Cardiac muscle cell (in vitro differentiated cells and primary cell): ENCODE measurements at regions not wholly inside any gene's neighbourhood (a gene's known extent, or its start where the extent isn't known, plus 50 kb on each side); places are given as distances from the start of the nearest gene placed in this dataset.
A peak's percentile ranks its signal among the peaks of the same experiment; 100 is the strongest.

ENCODE experiments used
- DNase-seq, 2 donors: peaks; one replicate each; pipeline versions ENCODE4 v3.0.0 to v3.0.0-alpha.2; 2010 to 2017; ENCODE audit warnings: low read depth in 1 of 2, low spot score in 1 of 2
- H3K27ac ChIP-seq: fragments of 200-600 bp; sonication (generic); 2 replicates; pipeline ENCODE4 v1.5.1; 2016
- H3K27me3 ChIP-seq: fragments of 200-600 bp; sonication (generic); 2 replicates; pipeline ENCODE4 v1.6.0; 2016; ENCODE audit warnings: control low read depth
- H3K36me3 ChIP-seq: fragments of 200-600 bp; sonication (generic); 2 replicates; pipeline ENCODE4 v1.5.1; 2016; ENCODE audit warnings: control low read depth
- H3K4me1 ChIP-seq: fragments of 200-600 bp; sonication (generic); 2 replicates; pipeline ENCODE4 v1.8.1; 2017; ENCODE audit warnings: low read depth, mild to moderate bottlenecking, mixed run types
- H3K4me3 ChIP-seq: fragments of 200-600 bp; sonication (generic); 2 replicates; pipeline ENCODE4 v1.5.1; 2016; ENCODE audit warnings: mild to moderate bottlenecking
- H3K9me3 ChIP-seq: fragments of 200-600 bp; sonication (generic); 2 replicates; pipeline ENCODE4 v1.5.1; 2017; ENCODE audit warnings: low read depth, mild to moderate bottlenecking, control low read depth
- CTCF ChIP-seq: IDR thresholded peaks from 2 replicates; pipeline ENCODE4 v1.5.1; 2012; ENCODE audit warnings: low read depth, mild to moderate bottlenecking, low read length

DNA sequence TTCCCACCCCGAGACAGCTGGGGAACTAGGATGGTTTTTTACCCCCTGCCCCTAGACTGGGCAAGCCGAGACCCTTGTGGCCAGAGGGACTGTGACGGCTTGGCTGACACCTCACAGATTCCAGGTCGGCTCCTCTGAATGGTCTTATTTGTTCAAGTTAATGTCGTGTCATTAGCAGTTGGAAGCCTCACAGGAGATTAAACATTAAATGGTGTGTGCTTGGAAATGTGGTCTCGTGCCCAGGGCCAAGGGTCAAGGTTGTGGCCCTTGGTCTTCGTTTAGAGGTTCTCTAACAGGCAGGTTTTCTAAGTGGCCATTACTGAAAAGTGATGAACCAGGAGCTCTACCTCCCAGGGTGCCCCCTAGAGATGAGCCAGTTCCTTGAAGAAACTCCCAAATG is 61.2 kb upstream of the RXRA start:
- DNase-seq, result no peak
- Histone ChIP-seq H3K27ac (no peak overlapping the region), H3K4me3 (no peak overlapping the region), H3K4me1 (peaks cover 24% of the 10 kb centered on the region), H3K36me3 (no peaks in the 10 kb centered on the region), H3K27me3 (no peaks in the 10 kb centered on the region), H3K9me3 (no peaks in the 10 kb centered on the region)
- TF ChIP-seq CTCF, result no peak

DNA sequence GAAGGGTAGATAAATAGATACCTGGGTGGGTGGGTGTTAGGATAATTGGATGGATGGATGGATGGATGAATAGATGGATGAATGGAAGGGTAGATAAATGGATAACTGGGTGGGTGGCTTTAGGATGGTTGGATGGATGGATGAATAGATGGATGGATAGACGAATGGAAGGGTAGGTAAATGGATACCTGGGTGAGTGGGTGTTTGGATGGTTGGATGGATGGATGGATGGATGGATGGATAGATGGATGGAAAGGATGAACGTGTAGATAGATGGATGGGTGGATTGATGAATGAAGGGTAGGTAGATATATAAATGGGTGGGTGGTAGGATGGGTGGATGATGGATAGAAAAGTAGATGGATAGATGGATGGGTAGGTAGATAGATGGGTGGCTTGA is 59.8 kb upstream of the RXRA start:
- no peak for TF ChIP-seq CTCF
- H3K4me3 ChIP-seq, result no peak overlapping the region
- H3K27ac ChIP-seq, result no peak overlapping the region
- no peak for DNase-seq
- H3K9me3 ChIP-seq, result no peaks in the 10 kb centered on the region
- H3K4me1 ChIP-seq, result peaks cover 24% of the 10 kb centered on the region
- H3K36me3 ChIP-seq, result no peaks in the 10 kb centered on the region
- no peaks in the 10 kb centered on the region for H3K27me3 ChIP-seq

DNA sequence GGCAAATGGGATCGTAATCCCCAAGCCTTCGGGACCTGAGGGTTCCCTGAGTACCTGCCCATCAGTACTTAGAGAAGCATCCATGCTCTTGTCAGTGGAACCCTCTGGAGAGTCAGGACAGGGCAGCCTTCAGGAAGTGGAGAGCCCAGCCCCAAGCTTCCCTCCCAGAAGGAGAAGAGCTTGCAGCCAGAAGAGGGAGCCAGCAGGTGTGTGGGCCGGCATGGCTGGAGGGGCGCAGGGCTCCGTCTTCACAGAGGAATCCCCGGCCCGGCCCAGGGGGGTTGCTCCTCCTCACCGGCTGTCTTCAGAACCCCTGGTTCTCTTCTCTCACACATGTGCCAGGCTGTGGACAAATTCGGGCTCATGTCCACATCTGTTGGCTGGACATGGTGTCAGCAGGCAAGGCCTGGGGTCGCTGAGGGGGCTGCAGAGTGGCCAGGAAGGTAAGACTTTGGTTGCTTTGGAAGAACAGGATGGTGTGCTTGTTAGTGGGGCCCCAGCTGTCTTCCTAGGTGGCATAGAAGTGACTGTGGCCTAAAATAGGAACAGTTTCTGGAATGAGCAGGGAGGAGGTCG is 58.9 kb upstream of the RXRA start:
- no peaks in the 10 kb centered on the region for H3K9me3 ChIP-seq
- no peak for DNase-seq

GRCh38 chr9:134267881-134268724 is 58.2 kb upstream of the RXRA start:
- Histone ChIP-seq H3K36me3 (no peaks in the 10 kb centered on the region), H3K9me3 (no peaks in the 10 kb centered on the region), H3K27me3 (no peaks in the 10 kb centered on the region), H3K4me3 (no peak overlapping the region), H3K4me1 (peaks cover 24% of the 10 kb centered on the region), H3K27ac (peak overlapping the region; percentile 75)
- no peak for TF ChIP-seq CTCF
- peak in 1 of 2 donors; percentile 54 for DNase-seq

More for the DNA sequence above, 58.9 kb upstream of the RXRA start:
- H3K4me1 ChIP-seq, result peaks cover 24% of the 10 kb centered on the region
- H3K4me3 ChIP-seq, result no peak overlapping the region
- H3K36me3 ChIP-seq, result no peaks in the 10 kb centered on the region
- peak overlapping the region; percentile 75 for H3K27ac ChIP-seq
- no peaks in the 10 kb centered on the region for H3K27me3 ChIP-seq
- TF ChIP-seq CTCF, result no peak

- no peaks in the 10 kb centered on the region for H3K36me3 ChIP-seq
- H3K9me3 ChIP-seq, result no peaks in the 10 kb centered on the region
- H3K4me3 ChIP-seq, result no peak overlapping the region
- peaks cover 21% of the 10 kb centered on the region for H3K4me1 ChIP-seq
- no peaks in the 10 kb centered on the region for H3K27me3 ChIP-seq
- no peak for TF ChIP-seq CTCF
- no peak for DNase-seq
- peak overlapping the region; percentile 75 for H3K27ac ChIP-seq
These were observed 57.5 kb upstream of the RXRA start for GRCh38 chr9:134268747-134269146.
